Keratinocyte (primary cell): ENCODE measurements at regions not wholly inside any gene's neighbourhood (a gene's known extent, or its start where the extent isn't known, plus 50 kb on each side); places are given as distances from the start of the nearest gene placed in this dataset.

Experiments used
- CTCF ChIP-seq, 3 experiments: IDR thresholded peaks in 1 of 3; conservative IDR thresholded peaks in 1 of 3; optimal IDR thresholded peaks in 1 of 3; 2 replicates in 2 of 3; 3 replicates in 1 of 3; pipeline versions ENCODE3 to v1.5.1; 2011; ENCODE audit warnings: low read length in 3 of 3, mild to moderate bottlenecking in 3 of 3, moderate library complexity in 2 of 3, control low read depth in 1 of 3, inconsistent platforms in 1 of 3; ENCODE audit not compliant: insufficient read depth in 2 of 3; ENCODE audit errors: extremely low read depth in 1 of 3
- EZH2 ChIP-seq: IDR thresholded peaks from one replicate; pipeline ENCODE4 v1.6.1; 2012; ENCODE audit warnings: inconsistent platforms, mild to moderate bottlenecking, low read length, moderate library complexity

- TF ChIP-seq CTCF (optimal IDR thresholded peaks at IDR 0.05 in 1 of 3, IDR thresholded peaks at IDR 0.05 in 1 of 3, conservative IDR thresholded peaks at IDR 0.05 in 1 of 3; ENCODE audit: extremely low read depth in 1 of 3, insufficient read depth in 2 of 3, low read length in 3 of 3) (no peak), EZH2 (no peak)
Measured at GRCh38 chr16:59558679-59559078, 824.6 kb upstream of the GOT2 start.
